PC-3 (cell line): ENCODE measurements at regions not wholly inside any gene's neighbourhood (a gene's known extent, or its start where the extent isn't known, plus 50 kb on each side); places are given as distances from the start of the nearest gene placed in this dataset.

Source experiments
- ATAC-seq: fragments of 200-7000 bp; cut with Tn5 transposase; 2 replicates; pipeline ENCODE4 v1.9.1; 2020; ENCODE audit warnings: mild to moderate bottlenecking, moderate library complexity
- BruUV-seq: library from RNA; stranded (reverse); fragments of 400-500 nt; replicated peaks from 2 replicates; lab custom pipeline; 2021; lab: Mats Ljungman, UMichigan
- CTCF ChIA-PET: fragments of 300-600 bp; sonication (Branson Sonifier 250); formaldehyde crosslinking; loops from one replicate; lab custom pipeline; 2022; ENCODE audit warnings: antibody characterized with exemption; lab: Charles Lee
- POLR2A ChIA-PET: fragments of 300-600 bp; sonication (Branson Sonifier 250); formaldehyde crosslinking; loops from one replicate; lab custom pipeline; 2022; ENCODE audit warnings: antibody characterized with exemption; ENCODE audit not compliant: unreplicated experiment; lab: Charles Lee
- DNase-seq: peaks from one replicate; pipeline ENCODE4 v3.0.0-alpha.2; 2015
- H2AFZ ChIP-seq: fragments of 300-600 bp; sonication (generic); 2 replicates; pipeline ENCODE4 v1.6.0; 2016; ENCODE audit warnings: antibody characterized with exemption, low read length
- H3F3A ChIP-seq: fragments of 300-600 bp; sonication (generic); one replicate; pipeline ENCODE4 v1.6.0; 2017; ENCODE audit warnings: antibody characterized with exemption, low read length, control low read depth, mild to moderate bottlenecking; ENCODE audit not compliant: unreplicated experiment
- H3K27ac ChIP-seq: fragments of 300-600 bp; sonication (generic); 2 replicates; pipeline ENCODE4 v1.5.1; 2016; ENCODE audit warnings: mild to moderate bottlenecking, low read length
- H3K27me3 ChIP-seq: fragments of 300-600 bp; sonication (generic); 2 replicates; pipeline ENCODE4 v1.6.1; 2016; ENCODE audit warnings: low read length, mixed read lengths
- H3K36me3 ChIP-seq: fragments of 300-600 bp; sonication (generic); 2 replicates; pipeline ENCODE4 v1.6.1; 2016; ENCODE audit warnings: low read depth, mixed run types, low read length, mixed read lengths
- H3K4me1 ChIP-seq: fragments of 300-600 bp; sonication (generic); 2 replicates; pipeline ENCODE4 v1.5.1; 2016; ENCODE audit warnings: low read length; ENCODE audit not compliant: insufficient read depth
- H3K4me2 ChIP-seq: fragments of 300-600 bp; sonication (generic); 2 replicates; pipeline ENCODE4 v1.6.0; 2016; ENCODE audit warnings: low read length
- H3K4me3 ChIP-seq: fragments of 300-600 bp; sonication (generic); 2 replicates; pipeline ENCODE4 v1.5.1; 2016; ENCODE audit warnings: mild to moderate bottlenecking, low read length, mixed read lengths
- H3K79me2 ChIP-seq: fragments of 300-600 bp; sonication (generic); 2 replicates; pipeline ENCODE4 v1.6.1; 2017; ENCODE audit warnings: low read length, mixed read lengths
- H3K9ac ChIP-seq: fragments of 300-600 bp; sonication (generic); 2 replicates; pipeline ENCODE4 v1.6.0; 2016; ENCODE audit warnings: mild to moderate bottlenecking, low read length
- H3K9me2 ChIP-seq: fragments of 300-600 bp; sonication (generic); replicated peaks from 2 replicates; pipeline ENCODE4 v1.6.1; 2016; ENCODE audit warnings: mixed run types, low read length, mixed read lengths
- H3K9me3 ChIP-seq: fragments of 300-600 bp; sonication (generic); 2 replicates; pipeline ENCODE4 v1.6.1; 2016; ENCODE audit warnings: low read length, mixed read lengths
- H4K20me1 ChIP-seq: fragments of 300-600 bp; sonication (generic); 2 replicates; pipeline ENCODE4 v1.6.1; 2016; ENCODE audit warnings: low read length, mixed read lengths
- CTCF ChIP-seq: fragments of 300-600 bp; sonication (generic); conservative IDR thresholded peaks from 2 replicates; pipeline ENCODE4 v1.5.1; 2017; ENCODE audit warnings: antibody characterized with exemption, low read depth, mild to moderate bottlenecking, low read length
- EZH2 ChIP-seq: fragments of 300-600 bp; sonication (generic); IDR thresholded peaks from one replicate; pipeline ENCODE4 v1.6.1; 2017; ENCODE audit warnings: antibody characterized with exemption, mild to moderate bottlenecking, low read length; ENCODE audit not compliant: unreplicated experiment
- EZH2phosphoT487 ChIP-seq: fragments of 300-600 bp; sonication (generic); IDR thresholded peaks from 2 replicates; pipeline ENCODE4 v1.6.1; 2018; ENCODE audit warnings: mild to moderate bottlenecking, antibody characterized with exemption, low read length, borderline replicate concordance
- intact Hi-C: fragments of 100-400 bp; cut with micrococcal nuclease; formaldehyde crosslinking; loops from 2 replicates; pipeline ENCODE4 v1.9.0; 2023

GRCh38 chr7:50197549-50197948, 104.5 kb upstream of the ZPBP start:
- intact Hi-C loops = no loop called here
- BruUV-seq = no TSS peak
- Histone ChIP-seq H3K9ac (no peak overlapping the region), H3K9me2 (no peaks in the 10 kb centered on the region), H3K36me3 (no peaks in the 10 kb centered on the region), H3K4me3 (no peak overlapping the region), H2AFZ (no peak overlapping the region), H4K20me1 (no peaks in the 10 kb centered on the region), H3K9me3 (no peaks in the 10 kb centered on the region), H3K79me2 (no peaks in the 10 kb centered on the region), H3F3A (peaks cover 3% of the 10 kb centered on the region), H3K4me1 (peaks cover 8% of the 10 kb centered on the region; the same call in 1 of the 2 replicates), H3K27ac (no peak overlapping the region), H3K4me2 (no peak overlapping the region), H3K27me3 (peaks cover 34% of the 10 kb centered on the region)
- DNase-seq = peak; percentile 65
- CTCF ChIA-PET = no interaction called here
- TF ChIP-seq EZH2phosphoT487 (no peak), CTCF (no peak), EZH2 (no peak)
- peak; percentile 35; the same call in 1 of the 2 replicates for ATAC-seq
- POLR2A ChIA-PET = no interaction called here

- no peaks in the 10 kb centered on the region for H3K9me3 ChIP-seq
- H3K4me1 ChIP-seq = peaks cover 8% of the 10 kb centered on the region; the same call in 1 of the 2 replicates
- ChIA-PET CTCF (no interaction called here), POLR2A (no interaction called here)
- intact Hi-C loops = no loop called here
- H3K27ac ChIP-seq = no peak overlapping the region
- H2AFZ ChIP-seq = no peak overlapping the region
- no peaks in the 10 kb centered on the region for H3K79me2 ChIP-seq
- BruUV-seq = no TSS peak
- H3K9me2 ChIP-seq = no peaks in the 10 kb centered on the region
- H3K4me3 ChIP-seq = no peak overlapping the region
- no peak for DNase-seq
- no peak for TF ChIP-seq EZH2
- TF ChIP-seq CTCF = no peak
- no peak for TF ChIP-seq EZH2phosphoT487
- peaks cover 3% of the 10 kb centered on the region for H3F3A ChIP-seq
- H3K36me3 ChIP-seq = no peaks in the 10 kb centered on the region
- peaks cover 42% of the 10 kb centered on the region for H3K27me3 ChIP-seq
- no peak overlapping the region for H3K4me2 ChIP-seq
- no peak for ATAC-seq
- H4K20me1 ChIP-seq = no peaks in the 10 kb centered on the region
- H3K9ac ChIP-seq = no peak overlapping the region
Observed at GRCh38 chr7:50196719-50197118, 103.7 kb upstream of the ZPBP start.

- Histone ChIP-seq H2AFZ (no peak overlapping the region), H3K27me3 (peaks cover 87% of the 10 kb centered on the region), H3K4me1 (no peaks in the 10 kb centered on the region), H3K9ac (no peak overlapping the region), H3K36me3 (no peaks in the 10 kb centered on the region), H3K4me2 (no peak overlapping the region), H3K79me2 (no peaks in the 10 kb centered on the region), H3K27ac (no peak overlapping the region), H3K9me2 (no peaks in the 10 kb centered on the region), H3F3A (no peaks in the 10 kb centered on the region), H3K4me3 (no peak overlapping the region), H4K20me1 (no peaks in the 10 kb centered on the region), H3K9me3 (no peaks in the 10 kb centered on the region)
- intact Hi-C loops = no loop called here
- no peak for TF ChIP-seq EZH2phosphoT487
- no peak for TF ChIP-seq CTCF
- TF ChIP-seq EZH2 = no peak
- ChIA-PET CTCF (no interaction called here), POLR2A (no interaction called here)
- no peak for ATAC-seq
- DNase-seq = no peak
- BruUV-seq = no TSS peak
Observed at GRCh38 chr7:50190776-50191175, 97.7 kb upstream of the ZPBP start.
